H1 (cell line): ENCODE measurements at regions not wholly inside any gene's neighbourhood (a gene's known extent, or its start where the extent isn't known, plus 50 kb on each side); places are given as distances from the start of the nearest gene placed in this dataset.

Experiments used
- CTCF ChIA-PET: fragments of 300-600 bp; sonication (Branson Sonifier 250); formaldehyde crosslinking; loops from one replicate; lab custom pipeline; 2021; ENCODE audit not compliant: partially characterized antibody; lab: Charles Lee
- POLR2A ChIA-PET: fragments of 300-600 bp; sonication (Branson Sonifier 250); formaldehyde crosslinking; loops from one replicate; lab custom pipeline; 2021; ENCODE audit warnings: inconsistent platforms; ENCODE audit not compliant: partially characterized antibody; lab: Charles Lee
- DNase-seq, 2 experiments: peaks; one replicate each; pipeline versions ENCODE4 v3.0.0 to v3.0.0-alpha.2; 2010 to 2022; ENCODE audit warnings: low spot score in 2 of 2, low read depth in 1 of 2, mixed read lengths in 1 of 2
- FAIRE-seq: peaks from 2 replicates; lab custom pipeline; 2011; peaks lifted over from hg19 to GRCh38; lab: Jason Lieb, UNC
- H2AFZ ChIP-seq: 2 replicates; pipeline ENCODE4 v1.8.1; 2012; ENCODE audit warnings: low read length, inconsistent platforms
- H2AK5ac ChIP-seq: 2 replicates; pipeline ENCODE4 v1.6.1; 2013; ENCODE audit warnings: low read depth, low read length
- H2BK120ac ChIP-seq: replicated peaks from 2 replicates; pipeline ENCODE3; 2013; ENCODE audit warnings: low read depth, low read length, inconsistent platforms
- H2BK12ac ChIP-seq: 2 replicates; pipeline ENCODE4 v1.6.1; 2013; ENCODE audit warnings: low read depth, low read length
- H2BK15ac ChIP-seq: 2 replicates; pipeline ENCODE4 v1.6.1; 2013; ENCODE audit warnings: low read length
- H2BK20ac ChIP-seq: 2 replicates; pipeline ENCODE4 v1.6.1; 2013; ENCODE audit warnings: low read length
- H2BK5ac ChIP-seq: 2 replicates; pipeline ENCODE4 v1.6.1; 2013; ENCODE audit warnings: low read depth, low read length
- H3K14ac ChIP-seq: 2 replicates; pipeline ENCODE4 v1.6.1; 2013; ENCODE audit warnings: inconsistent platforms; ENCODE audit not compliant: insufficient read length
- H3K18ac ChIP-seq: 2 replicates; pipeline ENCODE4 v1.6.1; 2013; ENCODE audit warnings: low read length; ENCODE audit errors: extremely low read depth
- H3K23ac ChIP-seq: 2 replicates; pipeline ENCODE4 v1.6.1; 2013; ENCODE audit warnings: inconsistent platforms; ENCODE audit not compliant: insufficient read length
- H3K23me2 ChIP-seq: 2 replicates; pipeline ENCODE4 v1.6.1; 2013; ENCODE audit warnings: low read depth, low read length
- H3K27ac ChIP-seq: 2 replicates; pipeline ENCODE4 v1.6.1; 2011; ENCODE audit warnings: low read depth, low read length, inconsistent platforms
- H3K27me3 ChIP-seq, 4 experiments: replicated peaks in 1 of 4; 1 replicate in 1 of 4; 2 replicates in 3 of 4; pipeline versions ENCODE4 v1.6.1 to v1.8.1; 2011 to 2013; ENCODE audit warnings: low read length in 3 of 4, mild to moderate bottlenecking in 3 of 4, inconsistent platforms in 2 of 4, mixed read lengths in 2 of 4, moderate library complexity in 1 of 4; ENCODE audit not compliant: control insufficient read depth in 3 of 4, insufficient read depth in 3 of 4; ENCODE audit errors: extremely low read depth in 1 of 4
- H3K36me3 ChIP-seq, 4 experiments: 2 replicates each; pipeline versions ENCODE4 v1.6.1 to v1.8.1; 2011 to 2013; ENCODE audit warnings: mild to moderate bottlenecking in 4 of 4, low read length in 3 of 4, moderate library complexity in 2 of 4, control low read depth in 1 of 4, inconsistent platforms in 1 of 4; ENCODE audit not compliant: insufficient read depth in 4 of 4, control insufficient read depth in 2 of 4
- H3K4ac ChIP-seq: replicated peaks from 2 replicates; pipeline ENCODE3; 2013; ENCODE audit warnings: low read length, low read depth, mixed read lengths, inconsistent platforms; ENCODE audit not compliant: insufficient read length
- H3K4me1 ChIP-seq, 4 experiments: replicated peaks in 1 of 4; 1 replicate in 1 of 4; 2 replicates in 3 of 4; pipeline versions ENCODE4 v1.6.1 to v1.8.1; 2011 to 2013; ENCODE audit warnings: low read length in 3 of 4, inconsistent platforms in 2 of 4, mixed read lengths in 1 of 4; ENCODE audit not compliant: insufficient read depth in 4 of 4, control insufficient read depth in 3 of 4
- H3K4me2 ChIP-seq, 2 experiments: 2 replicates each; pipeline versions ENCODE4 v1.6.1 to v1.8.1; 2011 to 2013; ENCODE audit warnings: low read depth in 2 of 2, low read length in 2 of 2, control low read depth in 1 of 2, inconsistent platforms in 1 of 2, mild to moderate bottlenecking in 1 of 2; ENCODE audit not compliant: insufficient read depth in 1 of 2
- H3K4me3 ChIP-seq, 4 experiments: fragments of 200-600, 300-600 bp in 1 of 4; sonication (generic), shearing (Covaris generic), sonication (Bioruptor Twin) in 1 of 4; 2 replicates each; pipeline versions ENCODE4 v1.5.1 to v1.8.1; 2011 to 2016; ENCODE audit warnings: low read length in 4 of 4, low read depth in 3 of 4, control low read depth in 2 of 4, inconsistent platforms in 2 of 4, mild to moderate bottlenecking in 2 of 4, mixed read lengths in 1 of 4, moderate library complexity in 1 of 4; ENCODE audit not compliant: insufficient read depth in 2 of 4; ENCODE audit errors: extremely low read depth in 1 of 4
- H3K56ac ChIP-seq: replicated peaks from 2 replicates; pipeline ENCODE3; 2013; ENCODE audit warnings: low read depth, mild to moderate bottlenecking, mixed read lengths, low read length, inconsistent platforms; ENCODE audit not compliant: insufficient read length
- H3K79me1 ChIP-seq: 2 replicates; pipeline ENCODE4 v1.6.1; 2013; ENCODE audit warnings: low read depth, low read length, control low read depth
- H3K79me2 ChIP-seq, 2 experiments: 2 replicates each; pipeline versions ENCODE4 v1.6.1 to v1.8.1; 2012 to 2013; ENCODE audit warnings: low read length in 2 of 2, mild to moderate bottlenecking in 2 of 2, inconsistent platforms in 1 of 2; ENCODE audit not compliant: insufficient read depth in 2 of 2, control insufficient read depth in 1 of 2
- H3K9ac ChIP-seq, 4 experiments: replicated peaks in 1 of 4; 1 replicate in 1 of 4; 2 replicates in 3 of 4; pipeline versions ENCODE4 v1.6.1 to v1.8.1; 2011 to 2013; ENCODE audit warnings: low read depth in 3 of 4, low read length in 3 of 4, control low read depth in 2 of 4, mild to moderate bottlenecking in 2 of 4, moderate library complexity in 2 of 4, inconsistent platforms in 1 of 4; ENCODE audit errors: extremely low read depth in 1 of 4
- H3K9me3 ChIP-seq, 2 experiments: 2 replicates each; pipeline versions ENCODE4 v1.6.1 to v1.8.1; 2012 to 2013; ENCODE audit warnings: mild to moderate bottlenecking in 2 of 2, moderate library complexity in 2 of 2, control low read depth in 1 of 2, inconsistent platforms in 1 of 2, low read depth in 1 of 2, low read length in 1 of 2, mixed read lengths in 1 of 2; ENCODE audit not compliant: insufficient read depth in 2 of 2
- H4K20me1 ChIP-seq, 2 experiments: replicated peaks in 1 of 2; 2 replicates each; pipeline versions ENCODE3 to v1.8.1; 2011 to 2013; ENCODE audit warnings: inconsistent platforms in 2 of 2, low read length in 2 of 2, mild to moderate bottlenecking in 1 of 2; ENCODE audit not compliant: insufficient read depth in 2 of 2, control insufficient read depth in 1 of 2
- H4K5ac ChIP-seq: 2 replicates; pipeline ENCODE4 v1.6.1; 2013; ENCODE audit warnings: low read length, low read depth, mixed read lengths, inconsistent platforms; ENCODE audit not compliant: insufficient read length
- H4K8ac ChIP-seq: 2 replicates; pipeline ENCODE4 v1.8.0; 2013; ENCODE audit warnings: mild to moderate bottlenecking, moderate library complexity, low read length, inconsistent platforms; ENCODE audit not compliant: insufficient read depth; ENCODE audit errors: extremely low read depth
- H4K91ac ChIP-seq: replicated peaks from 2 replicates; pipeline ENCODE3; 2013; ENCODE audit warnings: low read length, mixed read lengths, inconsistent platforms; ENCODE audit not compliant: insufficient read length
- ASH2L ChIP-seq: fragments of 200-600, 300-600 bp; sonication (generic); IDR thresholded peaks from one replicate; pipeline ENCODE4 v1.7.1; 2017; ENCODE audit warnings: low read length
- BACH1 ChIP-seq: IDR thresholded peaks from 2 replicates; pipeline ENCODE4 v1.6.1; 2012; ENCODE audit warnings: low read length, improper control_type of control experiment
- BCL11A ChIP-seq, 2 experiments: IDR thresholded peaks; one replicate each; pipeline ENCODE4 v1.6.1; 2011; ENCODE audit warnings: low read depth in 2 of 2, low read length in 2 of 2, mild to moderate bottlenecking in 2 of 2
- BRCA1 ChIP-seq: IDR thresholded peaks from 2 replicates; pipeline ENCODE4 v1.6.1; 2012; ENCODE audit warnings: low read depth, low read length, improper control_type of control experiment
- CBX8 ChIP-seq: fragments of 300-800, 300-1000 bp; sonication (generic); IDR thresholded peaks from 2 replicates; pipeline ENCODE4 v1.7.1; 2016; ENCODE audit warnings: low read depth, low read length, borderline replicate concordance
- CTBP2 ChIP-seq: IDR thresholded peaks from 2 replicates; pipeline ENCODE4 v1.7.0; 2011; ENCODE audit warnings: borderline replicate concordance, mild to moderate bottlenecking, moderate library complexity, mixed read lengths, low read length; ENCODE audit not compliant: insufficient read depth, insufficient read length
- EZH2 ChIP-seq: fragments of 200-600 bp; sonication (generic); IDR thresholded peaks from 2 replicates; pipeline ENCODE4 v1.7.1; 2012; ENCODE audit warnings: low read depth, mild to moderate bottlenecking, moderate library complexity, low read length, inconsistent platforms; ENCODE audit not compliant: severe bottlenecking
- GTF2F1 ChIP-seq: IDR thresholded peaks from 2 replicates; pipeline ENCODE4 v1.6.1; 2012; ENCODE audit warnings: low read depth, low read length, improper control_type of control experiment, borderline replicate concordance
- NRF1 ChIP-seq: IDR thresholded peaks from 2 replicates; pipeline ENCODE4 v1.6.1; 2011; ENCODE audit warnings: mild to moderate bottlenecking, low read depth, low read length, improper control_type of control experiment
- POLR2AphosphoS5 ChIP-seq: IDR thresholded peaks from 2 replicates; pipeline ENCODE4 v1.6.1; 2011; ENCODE audit warnings: low read depth, low read length
- RFX5 ChIP-seq: IDR thresholded peaks from 2 replicates; pipeline ENCODE4 v1.6.1; 2011; ENCODE audit warnings: low read depth, low read length, improper control_type of control experiment, borderline replicate concordance
- RNF2 ChIP-seq: fragments of 200-900, 300-1000 bp; sonication (generic); IDR thresholded peaks from 2 replicates; pipeline ENCODE4 v1.7.1; 2016; ENCODE audit warnings: borderline replicate concordance, low read depth, mild to moderate bottlenecking, antibody characterized with exemption, low read length; ENCODE audit not compliant: poor library complexity, severe bottlenecking; ENCODE audit errors: missing control alignments
- SP4 ChIP-seq: IDR thresholded peaks from 2 replicates; pipeline ENCODE4 v1.6.1; 2012; ENCODE audit warnings: low read length, inconsistent platforms
- WGBS, 2 experiments: shearing (Covaris generic) in 1 of 2; methylation state at CpG; one replicate each; pipeline versions ENCODE4 v1.1.6 to v1.1.7; 2013 to 2015; ENCODE audit warnings: low lambda C conversion rate in 2 of 2, mixed read lengths in 2 of 2, inconsistent platforms in 1 of 2, low coverage in 1 of 2, missing lambda C conversion rate in 1 of 2; ENCODE audit not compliant: insufficient replicate concordance in 2 of 2, insufficient coverage in 1 of 2, insufficient read length in 1 of 2; ENCODE audit errors: extremely low coverage in 1 of 2, missing lambda C conversion rate in 1 of 2; 5-methylcytosine and 5-hydroxymethylcytosine counted together

DNA sequence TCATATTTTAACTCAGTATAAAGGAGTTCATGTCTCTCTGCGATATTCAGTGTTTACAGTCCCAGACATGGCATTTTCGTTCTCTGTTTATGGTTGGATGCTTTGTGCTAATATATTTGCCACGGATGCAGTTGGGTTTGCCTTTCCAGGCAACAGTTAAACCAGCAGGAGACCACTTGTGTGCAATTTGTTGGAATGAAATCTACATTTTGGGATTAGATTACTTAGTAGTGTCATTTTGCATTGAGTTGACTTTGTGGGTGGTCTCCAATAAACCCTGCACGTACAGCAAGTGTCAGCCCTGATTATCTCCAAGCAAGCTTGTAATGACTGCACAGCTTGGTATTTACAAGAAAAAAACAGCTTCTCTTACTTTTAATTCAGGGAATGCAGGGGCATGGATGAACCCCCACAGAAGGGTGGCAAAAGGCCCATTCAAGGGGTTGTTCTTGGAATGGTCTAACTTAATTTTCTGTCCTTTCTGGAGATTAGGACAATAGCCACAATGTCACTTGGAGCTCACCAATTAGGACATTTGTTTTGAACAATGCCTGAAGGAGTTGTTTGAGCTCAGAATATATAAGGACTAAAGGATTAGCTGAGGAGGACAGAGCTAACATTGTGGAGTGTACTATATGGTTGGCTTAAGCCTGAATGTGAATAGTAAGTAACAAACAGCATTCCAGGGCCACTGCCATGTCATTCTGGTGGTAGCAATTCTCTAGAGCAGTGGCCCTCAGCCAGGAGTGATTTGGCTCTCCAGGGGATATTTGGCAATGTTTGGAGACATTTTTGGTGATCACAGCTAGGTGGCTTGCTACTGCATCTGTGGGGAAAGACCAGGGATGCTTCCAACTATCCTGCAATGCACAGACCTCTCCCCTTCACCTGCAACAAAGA, 121.5 kb downstream of the SLC4A3 start:
- FAIRE-seq (no peak), DNase-seq (no peak)
- Histone ChIP-seq H2AK5ac (no peak overlapping the region), H4K8ac (no peak overlapping the region), H3K9ac (no peak overlapping the region), H3K36me3 (peaks cover 0 to 4% (median 0%) of the 10 kb centered on the region in 4 experiments; a peak in 1 of 8 replicates), H3K4me2 (no peak overlapping the region), H2AFZ (no peak overlapping the region), H4K91ac (no peak overlapping the region), H2BK20ac (no peak overlapping the region), H3K9me3 (peaks cover 0 to 18% of the 10 kb centered on the region in 2 experiments; a peak in 2 of 4 replicates), H3K27me3 (no peaks in the 10 kb centered on the region; a peak in 1 of 7 replicates), H3K18ac (no peak overlapping the region), H3K23ac (no peak overlapping the region), H3K79me1 (no peaks in the 10 kb centered on the region), H3K27ac (no peak overlapping the region), H2BK120ac (no peak overlapping the region), H4K20me1 (no peaks in the 10 kb centered on the region), H3K23me2 (no peaks in the 10 kb centered on the region), H3K79me2 (no peaks in the 10 kb centered on the region), H3K14ac (no peak overlapping the region), H2BK5ac (no peak overlapping the region), H4K5ac (no peak overlapping the region), H3K56ac (no peak overlapping the region), H2BK15ac (no peak overlapping the region), H3K4me1 (no peaks in the 10 kb centered on the region), H3K4ac (no peak overlapping the region), H2BK12ac (no peak overlapping the region), H3K4me3 (no peak overlapping the region)
- CTCF ChIA-PET = interaction anchor here (0.8 to 1.5 kb wide), 3 partner anchors 11 to 239 kb away, joined by 3 to 7 read pairs (median 4); no protein-coding TSS in a partner anchor
- POLR2A ChIA-PET = no interaction called here
- WGBS, 2 experiments = 91% methylated on average over 4 of the region's 4 CpGs; no CpG with 5 or more reads in 1 of the 2 experiments
- TF ChIP-seq RFX5 = no peak
- TF ChIP-seq SP4 = no peak
- TF ChIP-seq CBX8 = no peak
- no peak for TF ChIP-seq POLR2AphosphoS5
- no peak for TF ChIP-seq BCL11A (IDR thresholded peaks at IDR 0.05; ENCODE audit: low read depth in 2 of 2, low read length in 2 of 2)
- TF ChIP-seq NRF1 = no peak
- TF ChIP-seq RNF2 = no peak
- TF ChIP-seq GTF2F1 = no peak
- no peak for TF ChIP-seq EZH2
- TF ChIP-seq BACH1 = no peak
- no peak for TF ChIP-seq BRCA1
- no peak for TF ChIP-seq ASH2L
- TF ChIP-seq CTBP2 = no peak
